ENCODE measurements at regions not wholly inside any gene's neighbourhood (a gene's known extent, or its start where the extent isn't known, plus 50 kb on each side); places are given as distances from the start of the nearest gene placed in this dataset.

- H3K4me3 ChIP-seq (ENCODE audit: control insufficient read depth, low read depth, low read length), result no peak overlapping the region
- TF ChIP-seq CTCF (conservative IDR thresholded peaks at IDR 0.05; ENCODE audit: control insufficient read depth, insufficient read depth, low read depth, low read length), result no peak
- no peak for DNase-seq (ENCODE audit: low read depth)
These were observed 578.4 kb downstream of the CDK5RAP2 start for GRCh38 chr9:120001536-120001935.

- no peak for TF ChIP-seq CTCF (conservative IDR thresholded peaks at IDR 0.05; ENCODE audit: control insufficient read depth, insufficient read depth, low read depth, low read length)
- no peak overlapping the region for H3K4me3 ChIP-seq (ENCODE audit: control insufficient read depth, low read depth, low read length)
- no peak for DNase-seq (ENCODE audit: low read depth)
These were observed 581.4 kb downstream of the CDK5RAP2 start for GRCh38 chr9:119998614-119999013.

- TF ChIP-seq CTCF (conservative IDR thresholded peaks at IDR 0.05; ENCODE audit: control insufficient read depth, insufficient read depth, low read depth, low read length), result no peak
- no peak for DNase-seq (ENCODE audit: low read depth)
- no peak overlapping the region for H3K4me3 ChIP-seq (ENCODE audit: control insufficient read depth, low read depth, low read length)
These were observed 588.2 kb downstream of the CDK5RAP2 start for GRCh38 chr9:119991797-119992196.

- TF ChIP-seq CTCF (conservative IDR thresholded peaks at IDR 0.05; ENCODE audit: control insufficient read depth, insufficient read depth, low read depth, low read length), result no peak
- no peak overlapping the region for H3K4me3 ChIP-seq (ENCODE audit: control insufficient read depth, low read depth, low read length)
- DNase-seq (ENCODE audit: low read depth), result no peak
These were observed 593.3 kb downstream of the CDK5RAP2 start for GRCh38 chr9:119986713-119987112.

GRCh38 chr9:119986205-119986604 is 593.8 kb downstream of the CDK5RAP2 start:
- TF ChIP-seq CTCF (conservative IDR thresholded peaks at IDR 0.05; ENCODE audit: control insufficient read depth, insufficient read depth, low read depth, low read length), result no peak
- H3K4me3 ChIP-seq (ENCODE audit: control insufficient read depth, low read depth, low read length), result no peak overlapping the region
- no peak for DNase-seq (ENCODE audit: low read depth)

GRCh38 chr9:119974026-119974425 is 604.8 kb upstream of the BRINP1 start:
- TF ChIP-seq CTCF (conservative IDR thresholded peaks at IDR 0.05; ENCODE audit: control insufficient read depth, insufficient read depth, low read depth, low read length), result no peak
- no peak overlapping the region for H3K4me3 ChIP-seq (ENCODE audit: control insufficient read depth, low read depth, low read length)
- no peak for DNase-seq (ENCODE audit: low read depth)

All from fibroblast of mammary gland (primary cell).